MM.1S (cell line): ENCODE measurements at regions not wholly inside any gene's neighbourhood (a gene's known extent, or its start where the extent isn't known, plus 50 kb on each side); places are given as distances from the start of the nearest gene placed in this dataset.

Source experiments
- DNase-seq: peaks from one replicate; pipeline ENCODE4 v3.0.0-alpha.2; 2015
- H2AFZ ChIP-seq: fragments of 300-600 bp; sonication (generic); 2 replicates; pipeline ENCODE4 v1.6.0; 2016; ENCODE audit warnings: antibody characterized with exemption, low read length
- H3F3A ChIP-seq: fragments of 300-600 bp; sonication (generic); 2 replicates; pipeline ENCODE4 v1.6.1; 2016; ENCODE audit warnings: mild to moderate bottlenecking, antibody characterized with exemption, low read length, moderate library complexity, mixed read lengths; ENCODE audit not compliant: insufficient read depth
- H3K27ac ChIP-seq: fragments of 300-600 bp; sonication (generic); 2 replicates; pipeline ENCODE4 v1.5.1; 2016; ENCODE audit warnings: mild to moderate bottlenecking, low read length
- H3K27me3 ChIP-seq: fragments of 300-600 bp; sonication (generic); replicated peaks from 2 replicates; pipeline ENCODE4 v1.6.0; 2016; ENCODE audit warnings: low read length; ENCODE audit not compliant: insufficient read depth
- H3K36me3 ChIP-seq: fragments of 300-600 bp; sonication (generic); replicated peaks from 2 replicates; pipeline ENCODE4 v1.6.1; 2016; ENCODE audit warnings: mild to moderate bottlenecking, low read length, mixed read lengths; ENCODE audit not compliant: insufficient read depth
- H3K4me1 ChIP-seq: fragments of 300-600 bp; sonication (generic); 2 replicates; pipeline ENCODE4 v1.6.1; 2016; ENCODE audit warnings: low read length, mixed read lengths
- H3K4me2 ChIP-seq: fragments of 300-600 bp; sonication (generic); 2 replicates; pipeline ENCODE4 v1.6.0; 2016; ENCODE audit warnings: low read depth, low read length
- H3K4me3 ChIP-seq: fragments of 300-600 bp; sonication (generic); 2 replicates; pipeline ENCODE4 v1.5.1; 2016; ENCODE audit warnings: low read length, mixed read lengths
- H3K79me2 ChIP-seq: fragments of 300-600 bp; sonication (generic); 2 replicates; pipeline ENCODE4 v1.6.1; 2016; ENCODE audit warnings: mixed run types, low read length, mixed read lengths
- H3K9ac ChIP-seq: fragments of 300-600 bp; sonication (generic); 2 replicates; pipeline ENCODE4 v1.6.1; 2016; ENCODE audit warnings: low read length, mixed read lengths
- H3K9me2 ChIP-seq: fragments of 300-600 bp; sonication (generic); replicated peaks from 2 replicates; pipeline ENCODE4 v1.6.1; 2016; ENCODE audit warnings: mild to moderate bottlenecking, low read length, mixed read lengths; ENCODE audit not compliant: insufficient read depth
- H3K9me3 ChIP-seq: fragments of 300-600 bp; sonication (generic); replicated peaks from 2 replicates; pipeline ENCODE4 v1.6.1; 2016; ENCODE audit warnings: mild to moderate bottlenecking, low read length, mixed read lengths; ENCODE audit not compliant: insufficient read depth
- H4K20me1 ChIP-seq: fragments of 300-600 bp; sonication (generic); 2 replicates; pipeline ENCODE4 v1.6.1; 2016; ENCODE audit warnings: mild to moderate bottlenecking, low read length, moderate library complexity, mixed read lengths; ENCODE audit not compliant: insufficient read depth
- EZH2 ChIP-seq: fragments of 300-600 bp; sonication (generic); optimal IDR thresholded peaks from 2 replicates; pipeline ENCODE3; 2017; ENCODE audit warnings: low read depth, mild to moderate bottlenecking, antibody characterized with exemption, low read length, mixed read lengths
- EZH2phosphoT487 ChIP-seq: fragments of 300-600 bp; sonication (generic); IDR thresholded peaks from 2 replicates; pipeline ENCODE4 v1.6.1; 2018; ENCODE audit warnings: antibody characterized with exemption, low read length
- TF ChIP-seq, protein P1 (sequence below): fragments of 300-600 bp; sonication (generic); IDR thresholded peaks from 2 replicates; pipeline ENCODE4 v1.5.1; 2016; ENCODE audit warnings: antibody characterized with exemption, low read length, mixed read lengths

GRCh38 chr2:176449852-176450251, 180.6 kb downstream of the MTX2 start:
- Histone ChIP-seq H3K9me2 (no peaks in the 10 kb centered on the region), H3K27me3 (no peaks in the 10 kb centered on the region), H3F3A (no peaks in the 10 kb centered on the region), H3K79me2 (no peaks in the 10 kb centered on the region), H3K9ac (no peak overlapping the region), H4K20me1 (no peaks in the 10 kb centered on the region), H3K4me1 (no peaks in the 10 kb centered on the region), H2AFZ (no peak overlapping the region), H3K4me3 (no peak overlapping the region), H3K9me3 (no peaks in the 10 kb centered on the region), H3K27ac (no peak overlapping the region), H3K36me3 (no peaks in the 10 kb centered on the region), H3K4me2 (no peak overlapping the region)
- no peak for DNase-seq
- TF ChIP-seq EZH2phosphoT487 = no peak
- no peak for TF ChIP-seq EZH2
- TF ChIP-seq, protein P1, sequence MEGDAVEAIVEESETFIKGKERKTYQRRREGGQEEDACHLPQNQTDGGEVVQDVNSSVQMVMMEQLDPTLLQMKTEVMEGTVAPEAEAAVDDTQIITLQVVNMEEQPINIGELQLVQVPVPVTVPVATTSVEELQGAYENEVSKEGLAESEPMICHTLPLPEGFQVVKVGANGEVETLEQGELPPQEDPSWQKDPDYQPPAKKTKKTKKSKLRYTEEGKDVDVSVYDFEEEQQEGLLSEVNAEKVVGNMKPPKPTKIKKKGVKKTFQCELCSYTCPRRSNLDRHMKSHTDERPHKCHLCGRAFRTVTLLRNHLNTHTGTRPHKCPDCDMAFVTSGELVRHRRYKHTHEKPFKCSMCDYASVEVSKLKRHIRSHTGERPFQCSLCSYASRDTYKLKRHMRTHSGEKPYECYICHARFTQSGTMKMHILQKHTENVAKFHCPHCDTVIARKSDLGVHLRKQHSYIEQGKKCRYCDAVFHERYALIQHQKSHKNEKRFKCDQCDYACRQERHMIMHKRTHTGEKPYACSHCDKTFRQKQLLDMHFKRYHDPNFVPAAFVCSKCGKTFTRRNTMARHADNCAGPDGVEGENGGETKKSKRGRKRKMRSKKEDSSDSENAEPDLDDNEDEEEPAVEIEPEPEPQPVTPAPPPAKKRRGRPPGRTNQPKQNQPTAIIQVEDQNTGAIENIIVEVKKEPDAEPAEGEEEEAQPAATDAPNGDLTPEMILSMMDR = no peak

DNA sequence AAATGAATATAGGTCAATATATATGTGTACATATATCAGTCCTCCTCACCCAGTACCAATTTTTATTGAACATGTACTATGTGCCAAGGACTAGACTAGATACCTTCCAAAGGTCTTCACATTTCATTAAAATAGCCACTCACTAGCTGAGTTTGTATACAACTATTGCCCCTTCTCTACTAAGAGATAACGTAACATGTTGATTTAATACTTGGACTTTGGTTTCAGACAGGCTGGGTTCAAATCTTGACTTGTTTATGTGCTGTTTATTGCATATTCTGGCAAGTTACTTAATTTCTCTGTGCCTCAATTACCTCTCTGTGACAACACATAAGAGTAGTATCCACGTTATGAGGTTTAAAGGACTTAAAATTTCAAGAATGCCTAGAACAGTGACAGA, 184.5 kb downstream of the MTX2 start:
- H3K27me3 ChIP-seq = no peaks in the 10 kb centered on the region

DNA sequence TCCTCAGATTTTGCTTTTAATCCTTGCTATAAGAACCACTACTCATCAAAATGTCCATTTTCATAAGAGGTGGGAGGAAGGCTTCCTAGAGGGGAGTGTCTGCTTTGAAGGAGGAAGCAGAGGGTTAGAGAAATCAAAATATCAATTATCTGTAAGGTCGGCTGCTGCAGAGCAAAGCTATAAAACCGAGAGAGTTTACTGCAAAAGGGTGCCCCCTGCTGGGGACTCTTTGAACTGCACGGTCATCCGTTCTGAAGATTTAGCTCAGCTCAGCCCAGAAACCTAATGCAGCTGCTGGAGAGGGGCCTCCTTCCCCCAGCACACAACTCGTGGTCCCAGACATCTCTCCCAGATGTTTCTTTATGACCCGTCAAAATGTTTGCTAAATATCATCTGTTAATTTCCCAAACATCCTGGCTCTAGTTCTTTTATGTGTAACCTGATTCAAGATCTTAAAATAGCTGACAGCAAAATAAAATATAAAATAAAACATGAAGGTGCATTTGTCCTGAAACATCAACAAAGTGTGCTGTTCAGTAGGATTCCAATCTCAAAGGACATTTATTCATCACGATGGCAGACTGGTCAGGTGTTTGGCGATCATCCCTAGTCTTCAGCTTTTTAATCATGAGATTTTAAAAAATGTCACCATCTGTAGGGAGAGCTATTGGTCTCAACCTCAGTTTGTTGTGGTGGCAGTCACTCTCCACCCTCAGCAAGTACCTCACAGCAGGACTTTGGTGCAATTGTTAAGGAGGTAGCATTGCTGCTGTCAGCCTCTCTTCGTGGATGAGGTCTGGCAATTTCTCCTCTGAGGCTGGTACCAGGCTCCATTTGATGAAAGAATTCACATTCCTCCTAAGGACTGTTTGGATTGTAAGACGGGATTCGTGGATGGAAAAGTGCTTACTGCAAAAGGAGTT, 185.9 kb downstream of the MTX2 start:
- H3K36me3 ChIP-seq = no peaks in the 10 kb centered on the region
- H3K4me3 ChIP-seq = no peak overlapping the region
- no peaks in the 10 kb centered on the region for H3K9me3 ChIP-seq
- H2AFZ ChIP-seq = peak overlapping the region; percentile 47; the same call in 1 of the 2 replicates
- H3K4me2 ChIP-seq = no peak overlapping the region
- no peaks in the 10 kb centered on the region for H4K20me1 ChIP-seq
- no peak overlapping the region for H3K27ac ChIP-seq
- no peaks in the 10 kb centered on the region for H3K4me1 ChIP-seq
- peak; percentile 81 for DNase-seq
- no peak overlapping the region for H3K9ac ChIP-seq
- no peaks in the 10 kb centered on the region for H3K27me3 ChIP-seq
- no peaks in the 10 kb centered on the region for H3F3A ChIP-seq
- no peaks in the 10 kb centered on the region for H3K79me2 ChIP-seq
- H3K9me2 ChIP-seq = no peaks in the 10 kb centered on the region
- TF ChIP-seq EZH2 = no peak
- TF ChIP-seq EZH2phosphoT487 = no peak
- TF ChIP-seq, protein P1 = peak; percentile 87

More for the DNA sequence above, 184.5 kb downstream of the MTX2 start:
- no peak overlapping the region for H3K27ac ChIP-seq
- no peaks in the 10 kb centered on the region for H3K9me2 ChIP-seq
- H3K4me1 ChIP-seq = no peaks in the 10 kb centered on the region
- H3K79me2 ChIP-seq = no peaks in the 10 kb centered on the region
- no peak overlapping the region for H3K4me3 ChIP-seq
- H2AFZ ChIP-seq = no peak overlapping the region
- TF ChIP-seq EZH2phosphoT487 = no peak
- no peak for TF ChIP-seq EZH2
- TF ChIP-seq, protein P1 = no peak
- H3K4me2 ChIP-seq = no peak overlapping the region
- DNase-seq = no peak
- no peaks in the 10 kb centered on the region for H3K9me3 ChIP-seq
- H3K9ac ChIP-seq = no peak overlapping the region
- H4K20me1 ChIP-seq = no peaks in the 10 kb centered on the region
- no peaks in the 10 kb centered on the region for H3F3A ChIP-seq
- no peaks in the 10 kb centered on the region for H3K36me3 ChIP-seq
